Calu3 (cell line): ENCODE measurements at regions not wholly inside any gene's neighbourhood (a gene's known extent, or its start where the extent isn't known, plus 50 kb on each side); places are given as distances from the start of the nearest gene placed in this dataset.

Experiments used
- BruUV-seq: library from RNA; stranded (reverse); fragments of 400-500 nt; replicated peaks from 2 replicates; lab custom pipeline; 2021; lab: Mats Ljungman, UMichigan
- CTCF ChIA-PET: fragments of 300-600 bp; sonication (Branson Sonifier 250); formaldehyde crosslinking; loops from one replicate; lab custom pipeline; 2022; ENCODE audit warnings: antibody characterized with exemption; lab: Charles Lee
- DNase-seq: peaks from one replicate; pipeline ENCODE4 v3.0.0; 2022
- H3K27ac Mint-ChIP-seq: one replicate; pipeline ENCODE4 v1.8.0; 2022; ENCODE audit warnings: mixed read lengths; ENCODE audit not compliant: unreplicated experiment
- H3K27me3 Mint-ChIP-seq: one replicate; pipeline ENCODE4 v1.8.0; 2022; ENCODE audit warnings: mixed read lengths; ENCODE audit not compliant: unreplicated experiment
- H3K36me3 Mint-ChIP-seq: one replicate; pipeline ENCODE4 v1.8.0; 2022; ENCODE audit warnings: mild to moderate bottlenecking, moderate library complexity, mixed read lengths; ENCODE audit not compliant: insufficient read depth, unreplicated experiment
- H3K4me1 Mint-ChIP-seq: one replicate; pipeline ENCODE4 v1.8.0; 2022; ENCODE audit warnings: mild to moderate bottlenecking, low read depth, mixed read lengths; ENCODE audit not compliant: unreplicated experiment
- H3K4me3 Mint-ChIP-seq: one replicate; pipeline ENCODE4 v1.8.0; 2022; ENCODE audit warnings: mild to moderate bottlenecking, low read depth, moderate library complexity, mixed read lengths; ENCODE audit not compliant: unreplicated experiment
- H3K9me3 Mint-ChIP-seq: one replicate; pipeline ENCODE4 v1.8.0; 2022; ENCODE audit warnings: low read depth, mixed read lengths; ENCODE audit not compliant: unreplicated experiment
- CTCF ChIP-seq: fragments of 200-600 bp; IDR thresholded peaks from one replicate; pipeline ENCODE4 v1.8.0; 2022; ENCODE audit warnings: antibody characterized with exemption; ENCODE audit not compliant: unreplicated experiment
- intact Hi-C: fragments of 100-400 bp; cut with micrococcal nuclease; formaldehyde crosslinking; loops from one replicate; pipeline ENCODE4 v1.10.0; 2022; ENCODE audit not compliant: unreplicated experiment

- no peak for DNase-seq
- intact Hi-C loops: loop anchor here (1.0 kb wide), 1 partner anchor 204 kb away; no protein-coding TSS in a partner anchor
- H3K4me3 Mint-ChIP-seq: peak overlapping the region; percentile 12
- no peaks in the 10 kb centered on the region for H3K36me3 Mint-ChIP-seq
- CTCF ChIA-PET: interaction anchor here (0.6 to 1.2 kb wide), 5 partner anchors 9 to 302 kb away, joined by 3 to 5 read pairs (median 3); partner anchors contain the start of gene AHR
- no peaks in the 10 kb centered on the region for H3K27me3 Mint-ChIP-seq
- H3K4me1 Mint-ChIP-seq: peaks cover 48% of the 10 kb centered on the region
- BruUV-seq: no TSS peak
- peaks cover under 1% of the 10 kb centered on the region for H3K9me3 Mint-ChIP-seq
- H3K27ac Mint-ChIP-seq: peak overlapping the region; percentile 86
- TF ChIP-seq CTCF: no peak
Measured at GRCh38 chr7:17186745-17187530, 111.5 kb upstream of the AHR start.

GRCh38 chr7:17194656-17195055 is 103.8 kb upstream of the AHR start:
- intact Hi-C loops: no loop called here
- Mint-ChIP-seq H3K27me3 (no peaks in the 10 kb centered on the region), H3K9me3 (peaks cover 3% of the 10 kb centered on the region), H3K36me3 (no peaks in the 10 kb centered on the region), H3K4me3 (no peak overlapping the region), H3K4me1 (peaks cover 30% of the 10 kb centered on the region), H3K27ac (no peak overlapping the region)
- no TSS peak for BruUV-seq
- DNase-seq: no peak
- no peak for TF ChIP-seq CTCF
- CTCF ChIA-PET: interaction anchor here (0.6 to 1.7 kb wide), 4 partner anchors 11 to 770 kb away, joined by 3 to 4 read pairs (median 3); no protein-coding TSS in a partner anchor

DNA sequence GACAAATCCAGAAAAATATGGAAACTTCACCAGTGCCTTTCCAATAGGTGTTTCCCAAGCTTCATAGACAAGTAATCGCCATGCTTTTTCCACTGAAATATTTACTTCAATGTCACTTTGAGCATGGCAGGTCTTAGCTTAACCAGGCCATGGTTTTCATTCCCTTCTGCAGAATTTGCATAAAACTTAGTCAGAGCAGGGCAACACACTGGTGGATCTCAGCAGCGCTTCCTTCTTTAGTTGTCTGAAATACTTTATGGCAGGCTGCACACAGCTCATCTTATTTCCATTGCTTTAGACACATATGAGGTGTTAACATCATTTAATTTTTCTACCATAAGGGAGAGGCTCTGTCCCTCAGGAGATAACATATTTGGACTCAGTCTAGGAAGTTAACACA is 102.9 kb upstream of the AHR start:
- TF ChIP-seq CTCF: no peak

DNA sequence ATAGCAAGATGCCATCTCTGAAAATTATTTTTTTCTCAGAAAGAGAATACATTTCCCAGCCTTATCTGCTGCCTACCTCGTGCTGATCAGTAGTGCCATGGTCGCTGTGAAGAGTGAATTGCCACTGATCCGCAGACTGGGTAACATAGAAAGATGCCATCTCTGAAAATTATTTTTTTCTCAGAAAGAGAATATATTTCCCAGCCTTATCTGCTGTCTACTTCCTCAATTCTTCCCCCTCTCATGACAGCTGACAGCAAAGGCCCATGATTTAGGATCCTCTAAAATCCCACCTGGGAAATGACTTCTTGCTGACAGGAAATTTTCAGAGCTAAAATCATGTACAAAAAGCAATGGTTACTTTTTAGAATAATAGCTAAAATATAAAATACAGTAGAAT is 92.5 kb upstream of the AHR start:
- Mint-ChIP-seq H3K4me1 (peaks cover 71% of the 10 kb centered on the region), H3K27me3 (no peaks in the 10 kb centered on the region), H3K27ac (peak overlapping the region; percentile 93), H3K4me3 (peak overlapping the region; percentile 13), H3K9me3 (peaks cover 3% of the 10 kb centered on the region), H3K36me3 (peaks cover 27% of the 10 kb centered on the region)
- BruUV-seq: TSS peak; percentile 80
- DNase-seq: peak; percentile 16
- intact Hi-C loops: loop anchor here (1.0 to 2.0 kb wide), 5 partner anchors 29 to 70 kb away; no protein-coding TSS in a partner anchor
- TF ChIP-seq CTCF: no peak
- CTCF ChIA-PET: interaction anchor here (0.6 to 1.4 kb wide), 8 partner anchors 10 to 299 kb away, joined by 3 to 4 read pairs (median 3); partner anchors contain the start of gene AHR

More for the DNA sequence above, 102.9 kb upstream of the AHR start:
- Mint-ChIP-seq H3K4me3 (no peak overlapping the region), H3K27me3 (no peaks in the 10 kb centered on the region), H3K36me3 (no peaks in the 10 kb centered on the region), H3K27ac (no peak overlapping the region), H3K4me1 (peaks cover 33% of the 10 kb centered on the region), H3K9me3 (peaks cover 3% of the 10 kb centered on the region)
- CTCF ChIA-PET: interaction anchor here (0.6 to 1.7 kb wide), 6 partner anchors 10 to 304 kb away, joined by 3 to 5 read pairs (median 3); no protein-coding TSS in a partner anchor
- no TSS peak for BruUV-seq
- intact Hi-C loops: no loop called here
- no peak for DNase-seq
